Uterus (tissue), 2 donors: ENCODE measurements at regions not wholly inside any gene's neighbourhood (a gene's known extent, or its start where the extent isn't known, plus 50 kb on each side); places are given as distances from the start of the nearest gene placed in this dataset.

Source experiments
- POLR2A ChIP-seq, 2 donors: fragments of 450-650 bp; IDR thresholded peaks; one replicate each; pipeline ENCODE4 v1.6.1; 2016; ENCODE audit warnings: antibody characterized with exemption in 2 of 2, mild to moderate bottlenecking in 1 of 2, moderate library complexity in 1 of 2
- TF ChIP-seq, protein P1 (sequence below), 4 experiments: fragments of 200-600 bp in 2 of 4; fragments of 450-650 bp in 2 of 4; sonication (generic) in 2 of 4; IDR thresholded peaks; one replicate each; pipeline ENCODE4 v1.5.1; 2016 to 2019; ENCODE audit warnings: antibody characterized with exemption in 4 of 4, mild to moderate bottlenecking in 2 of 4, moderate library complexity in 1 of 4

DNA sequence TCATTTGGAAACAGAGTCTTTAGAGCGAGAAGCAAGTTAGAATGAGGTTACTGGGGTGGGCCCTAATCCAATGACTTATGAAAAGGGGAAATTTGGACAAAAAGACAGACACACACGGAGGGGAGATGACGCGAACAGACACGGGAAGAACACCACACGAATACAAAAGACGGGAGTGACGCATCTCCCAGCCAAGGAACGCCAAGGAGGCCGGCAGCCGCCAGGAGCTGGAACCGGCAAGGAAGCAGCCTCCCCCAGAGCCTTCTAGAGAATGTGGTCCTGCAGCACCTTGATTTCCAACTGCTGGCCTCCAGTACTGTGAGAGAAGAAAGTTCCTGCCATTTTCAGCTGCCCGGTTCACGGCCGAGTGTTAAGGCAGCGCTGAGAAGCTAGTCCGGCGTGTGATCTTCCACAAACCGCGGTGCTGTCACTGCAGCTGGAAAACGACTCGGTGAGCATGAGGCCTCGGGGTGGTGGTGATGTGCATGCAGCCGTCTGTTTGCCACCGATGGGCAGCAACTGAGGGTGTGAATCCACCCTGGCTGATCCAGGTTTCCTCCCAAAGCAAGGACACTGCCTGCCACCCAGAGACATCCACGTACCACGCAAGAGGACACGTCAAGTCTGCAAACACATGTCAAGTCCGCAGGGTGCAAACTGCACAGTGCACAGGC is 124.5 kb downstream of the NCOR2 start:
- TF ChIP-seq POLR2A (IDR thresholded peaks at IDR 0.05): no peak
- TF ChIP-seq, protein P1, sequence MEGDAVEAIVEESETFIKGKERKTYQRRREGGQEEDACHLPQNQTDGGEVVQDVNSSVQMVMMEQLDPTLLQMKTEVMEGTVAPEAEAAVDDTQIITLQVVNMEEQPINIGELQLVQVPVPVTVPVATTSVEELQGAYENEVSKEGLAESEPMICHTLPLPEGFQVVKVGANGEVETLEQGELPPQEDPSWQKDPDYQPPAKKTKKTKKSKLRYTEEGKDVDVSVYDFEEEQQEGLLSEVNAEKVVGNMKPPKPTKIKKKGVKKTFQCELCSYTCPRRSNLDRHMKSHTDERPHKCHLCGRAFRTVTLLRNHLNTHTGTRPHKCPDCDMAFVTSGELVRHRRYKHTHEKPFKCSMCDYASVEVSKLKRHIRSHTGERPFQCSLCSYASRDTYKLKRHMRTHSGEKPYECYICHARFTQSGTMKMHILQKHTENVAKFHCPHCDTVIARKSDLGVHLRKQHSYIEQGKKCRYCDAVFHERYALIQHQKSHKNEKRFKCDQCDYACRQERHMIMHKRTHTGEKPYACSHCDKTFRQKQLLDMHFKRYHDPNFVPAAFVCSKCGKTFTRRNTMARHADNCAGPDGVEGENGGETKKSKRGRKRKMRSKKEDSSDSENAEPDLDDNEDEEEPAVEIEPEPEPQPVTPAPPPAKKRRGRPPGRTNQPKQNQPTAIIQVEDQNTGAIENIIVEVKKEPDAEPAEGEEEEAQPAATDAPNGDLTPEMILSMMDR (IDR thresholded peaks at IDR 0.05): no peak
